WTC11 (cell line): ENCODE measurements at regions not wholly inside any gene's neighbourhood (a gene's known extent, or its start where the extent isn't known, plus 50 kb on each side); places are given as distances from the start of the nearest gene placed in this dataset.

ENCODE experiments used
- CDX4 ChIP-seq: fragments of 250-450 bp; sonication (Bioruptor Pico); IDR thresholded peaks from 2 replicates; pipeline ENCODE4 v1.9.0; 2021; ENCODE audit warnings: moderate library complexity, mild to moderate bottlenecking, inconsistent platforms, borderline replicate concordance
- E2F1 ChIP-seq: sonication (generic); formaldehyde crosslinking; IDR thresholded peaks from 2 replicates; pipeline ENCODE4 v1.8.0; 2022; ENCODE audit warnings: mild to moderate bottlenecking, missing genetic modification reagents
- ELF4 ChIP-seq: sonication (generic); formaldehyde crosslinking; IDR thresholded peaks from 2 replicates; pipeline ENCODE4 v1.8.1; 2022; ENCODE audit warnings: low read depth, mild to moderate bottlenecking, moderate library complexity, missing genetic modification reagents
- EMX1 ChIP-seq: fragments of 250-450 bp; sonication (Bioruptor Pico); IDR thresholded peaks from 2 replicates; pipeline ENCODE4 v1.8.0; 2021; ENCODE audit warnings: mild to moderate bottlenecking
- FOXJ3 ChIP-seq: sonication (generic); formaldehyde crosslinking; IDR thresholded peaks from 2 replicates; pipeline ENCODE4 v1.9.0; 2021; ENCODE audit warnings: missing genetic modification reagents, mild to moderate bottlenecking, borderline replicate concordance
- FOXK1 ChIP-seq: sonication (generic); formaldehyde crosslinking; IDR thresholded peaks from 2 replicates; pipeline ENCODE4 v1.8.0; 2022; ENCODE audit warnings: mild to moderate bottlenecking, moderate library complexity, missing genetic modification reagents
- JUN ChIP-seq: sonication (generic); formaldehyde crosslinking; IDR thresholded peaks from 2 replicates; pipeline ENCODE4 v1.8.0; 2023; ENCODE audit warnings: mild to moderate bottlenecking, missing genetic modification reagents
- NR2C2 ChIP-seq: sonication (generic); formaldehyde crosslinking; IDR thresholded peaks from 2 replicates; pipeline ENCODE4 v1.8.0; 2022; ENCODE audit warnings: mild to moderate bottlenecking, missing genetic modification reagents
- SOX15 ChIP-seq: fragments of 250-450 bp; sonication (Bioruptor Pico); IDR thresholded peaks from 2 replicates; pipeline ENCODE4 v1.9.0; 2021; ENCODE audit warnings: mild to moderate bottlenecking
- TF ChIP-seq, protein P1 (sequence below): sonication (generic); formaldehyde crosslinking; IDR thresholded peaks from 2 replicates; pipeline ENCODE4 v1.8.1; 2023; ENCODE audit warnings: mild to moderate bottlenecking, missing genetic modification reagents, moderate library complexity
- TF ChIP-seq, protein P2 (sequence below): fragments of 200-600 bp; IDR thresholded peaks from 2 replicates; pipeline ENCODE4 v1.8.0; 2022; ENCODE audit warnings: antibody characterized with exemption

DNA sequence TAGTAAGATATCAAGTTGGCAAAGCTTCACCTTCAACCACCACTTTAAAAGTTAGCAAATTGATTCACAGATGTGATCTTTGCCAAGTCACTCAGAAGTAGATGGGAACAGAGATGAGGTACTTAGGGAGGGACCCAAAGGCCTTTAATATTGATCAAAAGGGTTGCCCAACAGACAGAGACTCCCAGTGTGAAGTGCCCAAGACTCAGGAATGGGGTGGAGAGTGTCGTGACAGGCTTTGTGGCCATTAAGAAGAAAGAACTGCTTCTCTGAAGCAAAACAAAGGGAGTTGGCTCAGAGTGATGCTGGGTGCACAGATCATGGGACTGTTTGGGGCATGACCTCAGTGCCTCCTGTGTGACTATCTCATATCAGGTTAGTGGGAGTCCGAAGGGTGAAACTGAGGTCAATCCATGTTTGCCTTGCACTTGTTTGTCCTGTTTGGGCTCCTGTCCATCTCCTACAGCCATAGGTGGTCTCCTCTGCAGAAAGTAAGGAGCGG, 132.3 kb downstream of the APIP start:
- no peak for TF ChIP-seq NR2C2 (CRISPR knock-in tag)
- TF ChIP-seq, protein P1, sequence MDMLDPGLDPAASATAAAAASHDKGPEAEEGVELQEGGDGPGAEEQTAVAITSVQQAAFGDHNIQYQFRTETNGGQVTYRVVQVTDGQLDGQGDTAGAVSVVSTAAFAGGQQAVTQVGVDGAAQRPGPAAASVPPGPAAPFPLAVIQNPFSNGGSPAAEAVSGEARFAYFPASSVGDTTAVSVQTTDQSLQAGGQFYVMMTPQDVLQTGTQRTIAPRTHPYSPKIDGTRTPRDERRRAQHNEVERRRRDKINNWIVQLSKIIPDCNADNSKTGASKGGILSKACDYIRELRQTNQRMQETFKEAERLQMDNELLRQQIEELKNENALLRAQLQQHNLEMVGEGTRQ (CRISPR knock-in tag) = no peak
- TF ChIP-seq JUN (CRISPR knock-in tag) = no peak
- no peak for TF ChIP-seq EMX1 (CRISPR knock-in tag)
- no peak for TF ChIP-seq FOXK1
- no peak for TF ChIP-seq SOX15 (CRISPR knock-in tag)
- TF ChIP-seq, protein P2, sequence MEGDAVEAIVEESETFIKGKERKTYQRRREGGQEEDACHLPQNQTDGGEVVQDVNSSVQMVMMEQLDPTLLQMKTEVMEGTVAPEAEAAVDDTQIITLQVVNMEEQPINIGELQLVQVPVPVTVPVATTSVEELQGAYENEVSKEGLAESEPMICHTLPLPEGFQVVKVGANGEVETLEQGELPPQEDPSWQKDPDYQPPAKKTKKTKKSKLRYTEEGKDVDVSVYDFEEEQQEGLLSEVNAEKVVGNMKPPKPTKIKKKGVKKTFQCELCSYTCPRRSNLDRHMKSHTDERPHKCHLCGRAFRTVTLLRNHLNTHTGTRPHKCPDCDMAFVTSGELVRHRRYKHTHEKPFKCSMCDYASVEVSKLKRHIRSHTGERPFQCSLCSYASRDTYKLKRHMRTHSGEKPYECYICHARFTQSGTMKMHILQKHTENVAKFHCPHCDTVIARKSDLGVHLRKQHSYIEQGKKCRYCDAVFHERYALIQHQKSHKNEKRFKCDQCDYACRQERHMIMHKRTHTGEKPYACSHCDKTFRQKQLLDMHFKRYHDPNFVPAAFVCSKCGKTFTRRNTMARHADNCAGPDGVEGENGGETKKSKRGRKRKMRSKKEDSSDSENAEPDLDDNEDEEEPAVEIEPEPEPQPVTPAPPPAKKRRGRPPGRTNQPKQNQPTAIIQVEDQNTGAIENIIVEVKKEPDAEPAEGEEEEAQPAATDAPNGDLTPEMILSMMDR = no peak
- TF ChIP-seq CDX4 (CRISPR knock-in tag) = no peak
- no peak for TF ChIP-seq FOXJ3 (CRISPR knock-in tag)
- no peak for TF ChIP-seq E2F1 (CRISPR knock-in tag)
- TF ChIP-seq ELF4 = no peak
